Stimulated activated effector memory CD8-positive, alpha-beta T cell treated with anti-CD3 and anti-CD28 coated beads, Interleukin-12 subunit alpha, Interleukin-12 subunit beta, amount 100 ng/mL, for 72 hours (primary cell): ENCODE measurements at regions not wholly inside any gene's neighbourhood (a gene's known extent, or its start where the extent isn't known, plus 50 kb on each side); places are given as distances from the start of the nearest gene placed in this dataset.

Source experiments
- ATAC-seq: fragments of 150-1000 bp; cut with Tn5 transposase; 2 replicates; pipeline ENCODE4 v1.10.0; 2021
- DNase-seq, 2 donors: peaks; one replicate each; pipeline ENCODE4 v3.0.0; 2021 to 2022; ENCODE audit warnings: low spot score in 2 of 2
- H3K27ac Mint-ChIP-seq: one replicate; pipeline ENCODE4 v1.8.0; 2022; ENCODE audit warnings: mild to moderate bottlenecking, mixed read lengths
- H3K36me3 Mint-ChIP-seq: one replicate; pipeline ENCODE4 v1.8.0; 2022; ENCODE audit warnings: mild to moderate bottlenecking, mixed read lengths
- H3K4me1 Mint-ChIP-seq: one replicate; pipeline ENCODE4 v1.8.0; 2022; ENCODE audit warnings: mixed read lengths
- H3K4me3 Mint-ChIP-seq: one replicate; pipeline ENCODE4 v1.8.0; 2022; ENCODE audit warnings: mild to moderate bottlenecking, mixed read lengths
- H3K9me3 Mint-ChIP-seq: one replicate; pipeline ENCODE4 v1.8.0; 2022; ENCODE audit warnings: mixed read lengths

DNA sequence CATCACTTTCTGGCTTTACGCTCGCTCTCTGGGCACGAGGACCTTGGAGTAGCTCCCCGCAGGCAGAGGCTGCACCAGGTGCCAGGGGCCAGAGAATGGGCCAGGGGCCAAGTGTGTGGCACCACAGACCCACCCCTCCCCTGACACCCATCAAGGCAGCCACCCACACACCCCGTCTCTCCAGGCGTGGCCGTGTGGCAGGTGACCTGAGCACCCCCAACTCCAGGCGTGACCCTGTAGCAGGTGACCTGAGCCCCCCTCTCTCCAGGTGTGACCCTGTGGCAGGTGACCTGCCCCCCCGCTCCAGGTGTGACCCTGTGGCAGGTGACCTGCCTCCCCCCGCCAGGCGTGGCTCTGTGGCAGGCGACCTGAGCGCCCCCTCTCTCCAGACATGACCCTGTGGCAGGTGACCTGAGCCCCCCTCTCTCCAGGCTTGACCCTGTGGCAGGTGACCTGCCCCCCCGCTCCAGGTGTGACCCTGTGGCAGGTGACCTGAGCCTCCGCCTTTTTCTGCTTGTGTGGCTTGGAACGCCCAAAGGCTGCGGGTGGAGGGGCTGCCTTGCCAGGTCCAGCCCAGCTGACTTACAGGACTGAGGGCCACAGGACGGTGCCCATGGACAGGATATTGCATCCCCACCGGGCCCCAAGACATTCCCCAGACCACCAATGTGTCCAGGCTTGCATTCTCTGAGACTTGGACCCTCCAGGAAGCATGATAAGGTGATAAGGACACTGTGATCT lies 667.2 kb downstream of the BRD1 start:
- DNase-seq: no peak
- no peak overlapping the region for H3K27ac Mint-ChIP-seq
- H3K36me3 Mint-ChIP-seq: no peaks in the 10 kb centered on the region
- no peak for ATAC-seq
- no peak overlapping the region for H3K4me3 Mint-ChIP-seq
- H3K9me3 Mint-ChIP-seq: peaks cover 3% of the 10 kb centered on the region
- no peaks in the 10 kb centered on the region for H3K4me1 Mint-ChIP-seq

DNA sequence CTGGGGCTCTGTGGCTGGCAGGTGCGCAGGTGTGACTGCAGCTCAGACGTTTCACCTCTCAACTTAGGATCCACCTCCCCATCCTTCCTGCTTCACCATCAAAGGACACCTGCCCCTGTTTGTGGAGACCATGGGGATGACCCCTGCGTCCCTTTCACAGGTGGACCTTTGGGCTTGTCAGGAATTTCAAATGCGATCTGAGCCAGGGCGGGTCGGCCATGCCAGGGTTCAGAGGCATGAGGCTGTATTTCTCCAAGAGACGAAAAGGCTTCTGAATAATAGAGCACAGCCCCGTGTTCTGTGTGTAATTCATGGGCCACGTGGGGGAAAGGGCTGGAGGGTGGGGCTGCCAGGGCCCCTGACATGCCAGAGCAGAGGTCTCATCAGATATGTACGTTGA lies 668.0 kb downstream of the BRD1 start:
- ATAC-seq (no peak), DNase-seq (no peak)
- Mint-ChIP-seq H3K36me3 (no peaks in the 10 kb centered on the region), H3K4me1 (no peaks in the 10 kb centered on the region), H3K4me3 (no peak overlapping the region), H3K27ac (no peak overlapping the region), H3K9me3 (peaks cover 3% of the 10 kb centered on the region)

DNA sequence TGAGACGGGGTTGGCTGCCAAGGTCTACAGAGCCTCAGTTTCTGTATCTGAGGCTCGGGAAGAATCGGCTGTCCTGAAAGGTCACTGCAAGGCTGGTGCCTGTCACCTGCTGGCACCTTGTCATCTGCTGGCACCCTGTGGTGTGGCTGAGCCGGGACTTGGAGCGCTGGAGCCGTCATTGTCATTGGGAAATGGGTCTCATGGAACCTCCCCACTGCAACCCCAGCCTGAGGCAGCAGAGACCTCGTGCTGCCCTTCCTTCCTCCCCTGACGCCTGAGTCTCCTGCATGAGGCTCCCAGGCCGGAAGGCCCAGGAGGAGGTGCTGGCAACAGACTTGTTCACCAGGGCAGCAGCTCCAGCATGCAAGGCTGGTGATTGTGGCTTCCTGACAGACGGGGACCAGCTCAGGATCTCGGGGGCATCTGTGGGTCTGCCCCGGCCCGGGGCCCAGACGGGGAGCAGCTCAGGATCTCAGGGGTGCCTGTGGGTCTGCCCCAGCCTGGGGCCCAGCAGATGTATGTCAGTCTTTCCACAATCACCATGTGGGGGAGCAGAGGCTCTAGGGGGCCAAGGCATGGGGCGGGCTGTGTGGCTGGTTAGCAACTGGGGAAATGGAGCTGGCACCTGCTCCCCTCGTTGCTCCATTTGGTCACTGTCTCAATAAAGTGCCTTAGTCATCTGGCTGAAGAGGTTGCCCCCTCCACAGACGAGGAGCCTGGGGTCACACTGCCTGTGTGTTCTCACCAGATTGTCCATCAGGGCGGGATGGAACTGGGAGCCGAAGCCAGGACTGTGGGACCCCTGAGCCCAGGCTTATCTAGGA lies 668.7 kb downstream of the BRD1 start:
- Mint-ChIP-seq H3K9me3 (peaks cover 3% of the 10 kb centered on the region), H3K36me3 (no peaks in the 10 kb centered on the region), H3K4me1 (no peaks in the 10 kb centered on the region), H3K4me3 (no peak overlapping the region), H3K27ac (no peak overlapping the region)
- no peak for ATAC-seq
- no peak for DNase-seq

DNA sequence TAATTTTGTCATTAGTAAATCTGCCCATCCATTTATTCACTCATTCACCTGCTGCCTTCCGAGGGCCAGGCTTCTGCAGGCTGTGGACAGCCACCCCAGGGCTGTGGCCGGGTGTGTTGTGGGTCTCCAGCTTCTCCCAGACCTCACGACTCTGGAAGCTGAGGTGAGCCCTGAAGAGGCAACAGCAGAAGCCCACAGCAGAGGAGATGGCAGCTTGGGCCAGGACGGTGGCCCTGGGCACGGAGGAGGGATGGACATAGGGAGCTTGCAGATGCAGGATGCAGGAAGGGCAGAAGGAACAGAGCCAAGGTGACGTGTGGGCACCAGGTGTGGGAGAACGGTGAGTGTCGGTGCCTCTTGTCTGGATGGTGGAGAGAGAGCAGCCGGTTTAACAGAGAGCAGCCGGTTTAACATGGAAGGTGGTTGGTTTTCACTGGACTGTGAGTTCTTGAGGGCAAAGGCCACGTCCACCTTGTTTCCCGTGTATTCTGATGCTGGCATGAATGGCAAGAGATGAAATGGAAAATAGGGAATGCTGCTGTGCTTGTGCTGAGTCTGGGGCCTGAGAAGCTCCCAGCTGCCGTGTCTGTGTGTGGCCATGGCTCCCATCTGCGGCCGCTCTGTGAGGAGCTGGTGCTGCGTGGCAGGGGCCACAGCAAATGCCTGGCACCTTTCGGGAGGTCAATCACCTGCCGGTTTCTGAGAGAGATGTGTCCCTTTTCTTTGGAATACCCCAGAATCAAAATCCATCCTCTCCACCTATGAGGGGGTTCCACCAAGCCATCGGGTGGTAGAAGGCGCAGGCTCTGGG lies 669.9 kb downstream of the BRD1 start:
- no peak overlapping the region for H3K4me3 Mint-ChIP-seq
- DNase-seq (no peak), ATAC-seq (no peak)

DNA sequence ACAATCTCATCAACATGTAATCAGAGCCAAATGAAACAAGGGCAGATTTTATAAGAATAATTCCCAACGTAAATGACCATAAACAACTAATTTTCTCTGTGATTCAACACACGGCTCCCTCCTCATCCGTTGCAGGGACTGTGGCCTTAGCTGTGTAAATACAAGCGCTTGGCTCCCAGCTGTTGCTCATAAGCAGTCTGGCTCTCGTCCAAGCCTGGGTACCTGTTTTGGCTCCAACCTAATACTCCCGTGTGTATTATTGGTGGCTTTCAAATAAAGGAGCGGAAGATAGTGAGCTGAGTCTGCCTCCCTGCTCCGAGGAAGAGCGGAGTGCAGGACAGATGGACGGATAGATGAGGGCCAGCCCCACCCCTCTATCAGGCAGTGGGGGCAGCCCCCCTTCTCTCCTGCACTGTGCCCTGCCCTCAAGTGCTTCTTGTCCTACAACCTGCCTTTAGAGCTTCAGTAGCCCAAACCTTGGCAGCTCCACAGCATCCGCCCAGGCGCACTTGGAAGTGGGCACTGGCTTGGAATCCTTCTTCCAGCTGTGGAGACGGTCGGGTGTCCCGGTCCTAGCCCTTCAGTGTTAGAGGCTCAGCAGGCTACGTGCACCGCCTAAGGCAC lies 670.9 kb downstream of the BRD1 start:
- no peak for ATAC-seq
- H3K27ac Mint-ChIP-seq: no peak overlapping the region

More for the DNA sequence above, 669.9 kb downstream of the BRD1 start:
- Mint-ChIP-seq H3K36me3 (no peaks in the 10 kb centered on the region), H3K27ac (no peak overlapping the region), H3K4me1 (no peaks in the 10 kb centered on the region), H3K9me3 (peaks cover 3% of the 10 kb centered on the region)

DNA sequence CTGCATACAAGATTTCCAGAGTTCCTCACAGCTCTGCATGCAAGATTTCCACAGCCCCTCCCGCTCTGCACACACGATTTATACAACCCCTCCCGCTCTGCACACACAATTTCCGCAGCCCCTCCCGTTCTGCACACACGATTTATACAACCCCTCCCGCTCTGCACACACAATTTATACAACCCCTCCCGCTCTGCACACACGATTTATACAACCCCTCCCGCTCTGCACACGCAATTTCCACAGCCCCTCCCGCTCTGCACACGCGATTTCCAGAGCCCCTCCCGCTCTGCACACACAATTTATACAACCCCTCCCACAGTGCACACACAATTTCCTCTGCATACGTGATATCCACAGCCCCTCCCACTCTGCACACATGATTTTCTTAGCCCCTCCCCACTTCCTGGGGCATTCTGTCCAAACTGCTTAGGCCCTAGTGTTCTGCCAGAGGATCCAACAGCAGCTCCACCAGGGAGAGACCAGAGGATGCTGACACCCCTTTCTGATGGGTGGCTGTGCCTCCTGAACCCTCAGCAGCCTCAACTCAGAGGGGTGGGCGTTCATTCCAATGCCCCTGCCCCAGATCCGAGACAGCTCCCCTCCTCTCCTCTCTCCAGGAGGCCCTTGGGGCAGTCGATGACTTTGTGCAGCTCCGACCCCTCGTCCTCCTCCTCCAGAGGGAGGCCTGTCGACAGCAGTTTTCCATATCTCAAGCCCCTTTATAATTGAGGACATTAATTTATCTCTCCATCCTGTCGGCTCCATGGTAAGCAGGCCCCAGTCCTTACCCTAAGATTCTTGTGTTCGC lies 671.7 kb downstream of the BRD1 start:
- Mint-ChIP-seq H3K9me3 (peaks cover 3% of the 10 kb centered on the region), H3K4me1 (no peaks in the 10 kb centered on the region), H3K4me3 (no peak overlapping the region), H3K36me3 (no peaks in the 10 kb centered on the region), H3K27ac (no peak overlapping the region)
- no peak for DNase-seq
- no peak for ATAC-seq

More for the DNA sequence above, 670.9 kb downstream of the BRD1 start:
- no peak for DNase-seq
- Mint-ChIP-seq H3K4me1 (no peaks in the 10 kb centered on the region), H3K36me3 (no peaks in the 10 kb centered on the region), H3K9me3 (peaks cover 3% of the 10 kb centered on the region), H3K4me3 (no peak overlapping the region)

DNA sequence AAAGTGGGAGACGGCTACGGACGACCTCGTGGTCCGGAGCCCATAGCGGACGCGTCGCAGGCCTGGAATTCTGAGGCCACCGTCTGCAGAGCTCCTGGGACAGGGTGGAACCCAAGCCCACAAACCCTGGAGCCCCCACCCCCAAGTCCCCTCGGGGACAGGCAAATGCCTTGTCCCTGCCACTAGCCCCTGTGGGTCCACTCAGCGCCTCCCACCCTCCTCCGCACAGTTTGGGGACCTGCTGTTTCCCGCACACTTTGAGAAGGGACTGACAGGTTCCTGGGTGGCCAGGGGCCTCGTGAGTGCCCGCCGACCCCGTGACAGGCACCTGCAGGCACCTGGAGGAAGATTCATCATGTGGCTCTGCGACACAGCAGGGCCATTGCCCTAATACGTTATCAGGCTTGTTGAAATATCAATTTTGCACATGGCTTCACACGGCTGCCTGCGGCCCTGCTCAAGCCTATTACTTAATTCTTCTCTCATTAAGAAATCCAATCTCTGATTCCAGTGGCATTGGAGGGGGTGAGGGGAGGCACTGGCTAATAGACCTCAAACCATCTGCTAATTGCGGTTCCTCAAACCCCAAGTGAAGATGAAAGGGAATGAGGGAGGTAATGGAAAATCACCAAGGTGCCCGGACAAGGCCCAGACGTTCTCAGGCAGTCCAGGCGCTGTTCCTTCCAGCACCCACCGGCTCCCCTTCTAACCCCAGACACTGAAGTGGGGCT lies 672.5 kb downstream of the BRD1 start:
- no peaks in the 10 kb centered on the region for H3K4me1 Mint-ChIP-seq
- no peak for ATAC-seq

DNA sequence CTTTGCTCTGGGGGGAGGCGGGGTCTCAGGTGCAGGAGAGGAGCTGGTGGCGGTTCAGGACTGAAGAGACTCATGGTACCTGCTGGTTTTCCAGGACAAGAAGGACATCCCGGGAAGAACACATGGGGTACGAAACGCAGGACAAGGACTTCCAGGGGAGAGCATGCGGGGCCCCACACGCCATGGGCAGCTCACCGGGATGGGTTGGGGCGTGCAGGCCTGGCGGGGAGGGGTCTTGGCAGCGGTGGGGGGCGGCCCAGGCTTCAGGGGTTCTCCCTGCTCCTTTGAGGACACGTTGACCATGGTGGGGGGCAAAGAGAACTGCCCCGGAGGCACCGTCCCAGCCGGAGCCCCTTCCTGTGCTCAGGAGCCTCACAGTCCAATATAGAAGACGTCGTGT lies 673.2 kb downstream of the BRD1 start:
- no peaks in the 10 kb centered on the region for H3K36me3 Mint-ChIP-seq

More for the DNA sequence above, 672.5 kb downstream of the BRD1 start:
- no peak overlapping the region for H3K4me3 Mint-ChIP-seq
- H3K36me3 Mint-ChIP-seq: no peaks in the 10 kb centered on the region
- DNase-seq: no peak
- H3K27ac Mint-ChIP-seq: no peak overlapping the region
- peaks cover 3% of the 10 kb centered on the region for H3K9me3 Mint-ChIP-seq

DNA sequence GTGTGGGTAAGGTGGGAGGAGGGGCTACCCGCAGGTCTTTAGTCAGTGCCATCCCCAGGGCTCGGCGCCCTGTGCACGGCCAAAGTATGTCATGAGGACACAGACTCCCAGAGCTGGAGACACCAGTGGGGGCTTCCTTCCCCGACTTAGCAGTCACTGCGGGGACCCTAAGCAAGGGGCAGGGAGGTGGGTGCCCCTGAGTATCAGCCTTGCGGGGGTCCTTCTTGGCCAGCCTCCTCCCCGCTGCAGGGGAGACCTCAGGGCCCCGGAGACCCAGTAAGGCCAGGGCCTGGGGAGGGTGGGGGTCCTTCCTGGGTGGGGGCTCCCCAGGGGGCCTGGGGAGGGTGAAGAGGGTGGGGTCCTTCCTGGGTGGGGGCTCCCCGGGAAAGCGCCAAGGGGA lies 673.8 kb downstream of the BRD1 start:
- ATAC-seq (no peak), DNase-seq (no peak)
- Mint-ChIP-seq H3K4me3 (no peak overlapping the region), H3K4me1 (no peaks in the 10 kb centered on the region), H3K36me3 (no peaks in the 10 kb centered on the region), H3K9me3 (peaks cover 3% of the 10 kb centered on the region), H3K27ac (no peak overlapping the region)

More for the DNA sequence above, 673.2 kb downstream of the BRD1 start:
- peaks cover 3% of the 10 kb centered on the region for H3K9me3 Mint-ChIP-seq
- no peaks in the 10 kb centered on the region for H3K4me1 Mint-ChIP-seq
- no peak for ATAC-seq
- no peak for DNase-seq
- H3K4me3 Mint-ChIP-seq: no peak overlapping the region
- H3K27ac Mint-ChIP-seq: no peak overlapping the region

DNA sequence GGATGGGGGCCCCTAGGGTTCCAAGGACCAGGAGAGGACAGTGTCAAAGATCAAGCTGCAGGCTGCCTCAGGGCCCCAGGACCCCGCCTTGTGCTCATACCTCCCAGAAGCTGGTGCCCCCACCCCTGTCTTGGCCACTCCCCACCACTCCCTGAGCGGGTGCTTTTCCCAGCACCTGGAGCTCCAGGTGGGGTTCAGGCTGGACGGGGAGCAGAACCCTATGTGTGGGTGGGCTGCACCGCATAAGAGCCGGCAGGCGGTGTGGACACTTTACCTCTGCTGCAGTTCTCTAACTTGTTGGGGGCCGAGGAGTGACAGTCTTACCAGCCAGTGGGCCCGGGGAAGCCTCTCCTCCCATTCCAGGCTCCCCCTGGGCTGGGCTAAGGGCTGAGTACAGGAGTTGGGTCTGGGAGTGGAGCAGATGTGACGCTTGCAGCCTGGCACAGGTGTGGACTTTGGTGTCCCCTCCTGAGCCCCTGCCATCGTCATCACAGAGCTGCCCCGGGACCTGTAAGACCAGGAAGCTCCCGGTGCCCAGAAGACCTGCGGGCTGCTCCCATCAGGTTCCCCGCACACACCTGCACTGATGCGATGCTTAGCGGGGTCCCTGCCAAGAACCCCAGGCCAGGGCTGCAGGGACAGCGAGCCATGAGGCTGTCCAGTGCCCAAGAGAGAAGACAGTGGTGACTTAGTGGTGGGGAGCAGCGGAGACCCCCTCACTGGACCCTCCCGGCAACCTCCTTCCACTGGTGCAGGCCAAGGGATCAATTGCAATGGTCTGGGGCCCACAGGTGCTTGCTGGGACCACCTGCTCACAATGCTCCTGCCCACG lies 674.5 kb downstream of the BRD1 start:
- H3K9me3 Mint-ChIP-seq: peaks cover 3% of the 10 kb centered on the region
- no peak overlapping the region for H3K27ac Mint-ChIP-seq
- no peak for ATAC-seq
- no peaks in the 10 kb centered on the region for H3K36me3 Mint-ChIP-seq
- H3K4me1 Mint-ChIP-seq: no peaks in the 10 kb centered on the region
- no peak for DNase-seq
- H3K4me3 Mint-ChIP-seq: no peak overlapping the region

DNA sequence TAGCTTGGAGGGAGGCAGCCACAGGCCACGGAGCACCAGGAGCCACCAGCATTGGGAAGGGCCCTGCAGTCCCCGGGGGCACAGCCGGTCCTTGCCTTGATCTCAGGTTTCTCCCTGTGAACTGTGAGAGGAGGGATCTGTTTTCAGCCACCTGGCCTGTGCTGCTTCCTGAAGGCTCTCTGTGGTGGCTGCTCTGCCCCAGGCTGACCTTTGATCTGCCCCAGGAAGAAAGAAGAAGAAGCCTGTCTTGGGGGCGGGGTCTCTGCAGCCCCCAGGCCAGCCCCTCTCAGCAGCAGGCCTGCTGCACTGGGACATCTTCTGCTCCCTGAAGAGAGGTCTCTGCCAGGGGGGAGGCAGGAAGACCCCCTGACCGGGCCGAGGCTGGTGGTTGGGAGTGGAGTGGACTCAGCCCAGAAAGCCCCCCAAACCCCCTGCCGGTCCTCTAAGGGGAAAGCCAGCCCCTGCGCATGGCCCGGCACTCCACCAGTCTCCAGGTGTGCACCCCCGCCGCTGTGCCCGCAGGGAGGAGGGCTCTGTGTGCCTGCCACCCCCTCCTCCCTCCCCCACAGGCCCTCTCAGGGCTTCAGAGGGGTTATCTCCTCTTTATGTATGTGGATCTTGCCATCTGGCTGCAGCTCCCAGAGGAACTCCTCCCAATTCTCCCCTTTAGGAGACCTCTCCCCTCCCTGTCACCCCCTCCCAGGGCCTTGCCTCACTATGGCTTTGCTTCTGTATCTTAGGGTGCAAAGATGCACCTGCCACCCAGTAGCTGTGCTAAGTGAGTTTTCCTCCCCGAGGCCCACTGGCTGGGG lies 675.3 kb downstream of the BRD1 start:
- ATAC-seq (no peak), DNase-seq (no peak)
- no peak overlapping the region for H3K27ac Mint-ChIP-seq
- H3K9me3 Mint-ChIP-seq: peaks cover 3% of the 10 kb centered on the region
- H3K36me3 Mint-ChIP-seq: no peaks in the 10 kb centered on the region
- no peak overlapping the region for H3K4me3 Mint-ChIP-seq
- no peaks in the 10 kb centered on the region for H3K4me1 Mint-ChIP-seq

DNA sequence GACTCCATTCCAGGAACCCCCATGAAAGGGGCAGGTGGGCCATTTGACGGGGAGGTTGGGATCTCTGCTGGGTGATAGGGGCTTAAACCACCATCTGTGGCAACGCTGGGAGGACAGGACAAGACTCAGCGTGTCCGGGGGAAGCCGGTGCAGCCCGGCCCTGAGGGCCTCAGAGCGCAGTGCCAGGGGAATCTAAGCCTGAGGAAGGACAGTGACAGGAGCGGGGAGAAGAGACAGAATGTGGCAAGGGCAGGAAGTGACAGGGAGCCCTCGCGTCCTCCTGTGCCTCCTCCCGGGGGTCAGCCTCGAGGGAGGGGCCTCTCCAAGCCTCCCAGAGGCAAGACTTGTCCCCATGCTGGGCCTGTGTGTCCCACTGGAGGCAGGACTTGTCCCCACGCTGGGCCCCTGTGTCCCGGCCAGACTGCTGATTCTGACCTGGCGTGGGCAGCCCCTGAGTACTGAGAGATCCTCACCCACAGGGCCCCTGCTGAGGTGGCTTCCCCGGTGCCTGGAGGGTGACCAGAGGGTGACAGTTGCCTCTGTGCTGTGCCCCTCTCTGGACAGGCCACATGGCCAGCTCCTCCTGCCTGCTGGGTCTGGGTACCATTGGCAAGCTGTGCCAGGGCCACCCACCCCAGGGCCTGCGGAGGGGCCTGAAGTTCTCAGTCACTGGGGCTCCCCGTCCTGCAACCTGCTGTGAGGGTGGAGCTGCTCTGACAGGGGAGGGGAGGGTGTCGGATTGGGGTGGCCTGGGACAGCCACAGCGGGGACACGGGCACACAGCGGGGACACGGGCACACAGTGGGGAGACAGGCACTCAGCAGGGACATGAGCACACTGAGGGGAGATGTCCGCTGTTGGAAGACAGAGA lies 676.2 kb downstream of the BRD1 start:
- no peak overlapping the region for H3K27ac Mint-ChIP-seq
- no peaks in the 10 kb centered on the region for H3K36me3 Mint-ChIP-seq
- H3K9me3 Mint-ChIP-seq: peaks cover 3% of the 10 kb centered on the region
- H3K4me3 Mint-ChIP-seq: no peak overlapping the region
- peak; percentile 3 for ATAC-seq
- no peak for DNase-seq
- H3K4me1 Mint-ChIP-seq: no peaks in the 10 kb centered on the region
